ENCODE measurements at regions not wholly inside any gene's neighbourhood (a gene's known extent, or its start where the extent isn't known, plus 50 kb on each side); places are given as distances from the start of the nearest gene placed in this dataset.

GRCh38 chr3:30107531-30107930 lies 498.9 kb upstream of the TGFBR2 start:
- TF ChIP-seq PPARA (CRISPR knock-in tag; IDR thresholded peaks at IDR 0.05; ENCODE audit: borderline replicate concordance) (no peak), TOX (CRISPR knock-in tag; IDR thresholded peaks at IDR 0.05; ENCODE audit: borderline replicate concordance) (no peak), ZC3H10 (CRISPR knock-in tag; IDR thresholded peaks at IDR 0.05) (no peak), ZFP3 (CRISPR knock-in tag; IDR thresholded peaks at IDR 0.05) (no peak), CSDC2 (CRISPR knock-in tag; IDR thresholded peaks at IDR 0.05) (no peak), PATZ1 (CRISPR knock-in tag; IDR thresholded peaks at IDR 0.05; ENCODE audit: borderline replicate concordance) (no peak), ESRRG (CRISPR knock-in tag; IDR thresholded peaks at IDR 0.05) (no peak)
- no peak for ATAC-seq

- no peak for TF ChIP-seq ZFP30 (CRISPR knock-in tag; IDR thresholded peaks at IDR 0.05)
- no peak for TF ChIP-seq RARB (CRISPR knock-in tag; IDR thresholded peaks at IDR 0.05)
- TF ChIP-seq ESRRG (CRISPR knock-in tag; IDR thresholded peaks at IDR 0.05), result no peak
- TF ChIP-seq BACH2 (CRISPR knock-in tag; IDR thresholded peaks at IDR 0.05; ENCODE audit: borderline replicate concordance), result no peak
- TF ChIP-seq TOX (CRISPR knock-in tag; IDR thresholded peaks at IDR 0.05; ENCODE audit: borderline replicate concordance), result no peak
- TF ChIP-seq PATZ1 (CRISPR knock-in tag; IDR thresholded peaks at IDR 0.05; ENCODE audit: borderline replicate concordance), result no peak
- no peak for TF ChIP-seq ZC3H10 (CRISPR knock-in tag; IDR thresholded peaks at IDR 0.05)
- no peak for TF ChIP-seq PPARA (CRISPR knock-in tag; IDR thresholded peaks at IDR 0.05; ENCODE audit: borderline replicate concordance)
- no peak for ATAC-seq
Observed at GRCh38 chr3:30112411-30112810, 494.0 kb upstream of the TGFBR2 start.

GRCh38 chr3:30112902-30113484 lies 493.4 kb upstream of the TGFBR2 start:
- TF ChIP-seq ZFP3 (CRISPR knock-in tag; IDR thresholded peaks at IDR 0.05) (no peak), OSR1 (CRISPR knock-in tag; IDR thresholded peaks at IDR 0.05) (no peak), RARB (CRISPR knock-in tag; IDR thresholded peaks at IDR 0.05) (no peak), ARNTL (CRISPR knock-in tag; IDR thresholded peaks at IDR 0.05; ENCODE audit: borderline replicate concordance, low read depth) (no peak), ZNF8 (CRISPR knock-in tag; IDR thresholded peaks at IDR 0.05) (no peak), POU6F1 (CRISPR knock-in tag; IDR thresholded peaks at IDR 0.05; ENCODE audit: borderline replicate concordance, low read depth) (no peak), ZC3H10 (CRISPR knock-in tag; IDR thresholded peaks at IDR 0.05) (no peak), TSHZ2 (CRISPR knock-in tag; IDR thresholded peaks at IDR 0.05) (no peak), ESRRG (CRISPR knock-in tag; IDR thresholded peaks at IDR 0.05) (no peak), ZNF565 (CRISPR knock-in tag; conservative IDR thresholded peaks at IDR 0.05; ENCODE audit: low read depth) (no peak), TCF4 (CRISPR knock-in tag; IDR thresholded peaks at IDR 0.05; ENCODE audit: borderline replicate concordance) (no peak), CSDC2 (CRISPR knock-in tag; IDR thresholded peaks at IDR 0.05) (no peak), CREB5 (CRISPR knock-in tag; IDR thresholded peaks at IDR 0.05; ENCODE audit: low read depth) (no peak), PATZ1 (CRISPR knock-in tag; IDR thresholded peaks at IDR 0.05; ENCODE audit: borderline replicate concordance) (no peak), ZFP30 (CRISPR knock-in tag; IDR thresholded peaks at IDR 0.05) (no peak), GLIS3 (CRISPR knock-in tag; IDR thresholded peaks at IDR 0.05) (no peak), SNAI2 (CRISPR knock-in tag; IDR thresholded peaks at IDR 0.05) (no peak), PPARA (CRISPR knock-in tag; IDR thresholded peaks at IDR 0.05; ENCODE audit: borderline replicate concordance) (no peak), ZNF70 (CRISPR knock-in tag; IDR thresholded peaks at IDR 0.05) (no peak)
- peak; percentile 79 for ATAC-seq

All from SK-N-SH treated with all-trans-retinoic acid at 6 μM for 48 hours (cell line).